HL-60 (cell line): ENCODE measurements at regions not wholly inside any gene's neighbourhood (a gene's known extent, or its start where the extent isn't known, plus 50 kb on each side); places are given as distances from the start of the nearest gene placed in this dataset.

Source experiments
- DNase-seq, 2 experiments: peaks; one replicate each; pipeline ENCODE4 v3.0.0-alpha.2; 2010 to 2020; ENCODE audit warnings: low read depth in 1 of 2, low spot score in 1 of 2
- H3K27ac ChIP-seq: fragments of 250-450 bp; sonication (Bioruptor Pico); replicated peaks from 2 replicates; pipeline ENCODE4 v1.5.1; 2020; ENCODE audit warnings: mild to moderate bottlenecking, moderate library complexity
- H3K27me3 ChIP-seq: fragments of 250-450 bp; sonication (Bioruptor Pico); 2 replicates; pipeline ENCODE4 v1.5.1; 2021; ENCODE audit warnings: mild to moderate bottlenecking, moderate library complexity; ENCODE audit not compliant: insufficient read depth, poor library complexity, severe bottlenecking
- H3K4me3 ChIP-seq: replicated peaks from 2 replicates; pipeline ENCODE4 v1.5.1; 2011; ENCODE audit warnings: mild to moderate bottlenecking, control low read depth, low read length; ENCODE audit not compliant: insufficient read depth
- CTCF ChIP-seq: IDR thresholded peaks from one replicate; pipeline ENCODE4 v1.5.1; 2011; ENCODE audit warnings: low read length, control low read depth, inconsistent platforms; ENCODE audit not compliant: insufficient read depth
- GABPA ChIP-seq: IDR thresholded peaks from 2 replicates; pipeline ENCODE4 v1.6.1; 2012; ENCODE audit warnings: low read depth
- POLR2AphosphoS5 ChIP-seq: IDR thresholded peaks from 2 replicates; pipeline ENCODE4 v1.6.1; 2012; ENCODE audit warnings: low read depth
- REST ChIP-seq: IDR thresholded peaks from 2 replicates; pipeline ENCODE4 v1.6.1; 2012; ENCODE audit warnings: low read depth; ENCODE audit not compliant: insufficient replicate concordance
- SPI1 ChIP-seq: IDR thresholded peaks from 2 replicates; pipeline ENCODE4 v1.6.1; 2012; ENCODE audit warnings: low read depth, mild to moderate bottlenecking, borderline replicate concordance

GRCh38 chr13:44156294-44156658, 217.3 kb upstream of the SERP2 start:
- TF ChIP-seq GABPA (no peak), SPI1 (no peak), POLR2AphosphoS5 (no peak), REST (no peak), CTCF (no peak)
- Histone ChIP-seq H3K4me3 (no peak overlapping the region), H3K27ac (no peak overlapping the region), H3K27me3 (no peaks in the 10 kb centered on the region)
- no peak for DNase-seq

- H3K27me3 ChIP-seq, result no peaks in the 10 kb centered on the region
- TF ChIP-seq GABPA, result no peak
- TF ChIP-seq SPI1, result no peak
- no peak for TF ChIP-seq REST
- TF ChIP-seq POLR2AphosphoS5, result no peak
- TF ChIP-seq CTCF, result no peak
- no peak overlapping the region for H3K4me3 ChIP-seq
- DNase-seq, result no peak
- H3K27ac ChIP-seq, result no peak overlapping the region
Measured at GRCh38 chr13:44157606-44158005, 216.0 kb upstream of the SERP2 start.

- no peak for TF ChIP-seq CTCF
- no peak for TF ChIP-seq GABPA
- TF ChIP-seq POLR2AphosphoS5, result no peak
- no peak for TF ChIP-seq REST
- TF ChIP-seq SPI1, result no peak
- H3K4me3 ChIP-seq, result no peak overlapping the region
- no peaks in the 10 kb centered on the region for H3K27me3 ChIP-seq
- no peak overlapping the region for H3K27ac ChIP-seq
- DNase-seq, result no peak
Measured at GRCh38 chr13:44158098-44158521, 215.5 kb upstream of the SERP2 start.
